Kidney epithelial cell (primary cell): ENCODE measurements at regions not wholly inside any gene's neighbourhood (a gene's known extent, or its start where the extent isn't known, plus 50 kb on each side); places are given as distances from the start of the nearest gene placed in this dataset.

Experiments used
- DNase-seq: peaks from one replicate; pipeline ENCODE4 v3.0.0-alpha.2; 2010; ENCODE audit warnings: low read depth
- H3K27me3 ChIP-seq: 2 replicates; pipeline ENCODE4 v1.6.0; 2011; ENCODE audit warnings: low read length; ENCODE audit not compliant: control insufficient read depth, insufficient read depth
- H3K36me3 ChIP-seq: 2 replicates; pipeline ENCODE4 v1.5.1; 2011; ENCODE audit warnings: low read length; ENCODE audit not compliant: control insufficient read depth, insufficient read depth
- H3K4me3 ChIP-seq: 2 replicates; pipeline ENCODE4 v1.5.1; 2011; ENCODE audit warnings: low read depth, mild to moderate bottlenecking, control low read depth, low read length
- TF ChIP-seq, protein P1 (sequence below): IDR thresholded peaks from 2 replicates; pipeline ENCODE4 v1.5.1; 2011; ENCODE audit warnings: mild to moderate bottlenecking, moderate library complexity, low read length, control low read depth, inconsistent platforms; ENCODE audit not compliant: insufficient read depth, poor library complexity, severe bottlenecking

DNA sequence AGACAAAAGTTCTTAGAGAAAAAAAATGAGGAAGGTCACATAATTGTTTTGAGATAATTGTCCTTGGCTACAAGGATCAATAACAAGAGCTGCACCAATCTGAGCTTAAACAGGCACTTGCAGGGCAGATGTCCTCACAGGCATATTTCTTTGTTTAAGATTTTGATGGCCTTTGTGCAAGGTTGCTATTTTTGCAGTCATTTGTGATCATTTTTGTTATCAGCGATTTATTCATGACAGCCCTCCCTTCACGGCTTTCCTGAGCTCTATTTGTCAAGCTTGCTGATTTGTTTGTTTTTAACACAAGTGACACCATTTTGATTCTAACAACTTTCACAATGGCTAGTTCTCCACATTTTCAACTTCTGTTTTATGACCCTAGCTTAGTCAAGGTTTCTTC lies 418.6 kb upstream of the REG3G start:
- TF ChIP-seq, protein P1, sequence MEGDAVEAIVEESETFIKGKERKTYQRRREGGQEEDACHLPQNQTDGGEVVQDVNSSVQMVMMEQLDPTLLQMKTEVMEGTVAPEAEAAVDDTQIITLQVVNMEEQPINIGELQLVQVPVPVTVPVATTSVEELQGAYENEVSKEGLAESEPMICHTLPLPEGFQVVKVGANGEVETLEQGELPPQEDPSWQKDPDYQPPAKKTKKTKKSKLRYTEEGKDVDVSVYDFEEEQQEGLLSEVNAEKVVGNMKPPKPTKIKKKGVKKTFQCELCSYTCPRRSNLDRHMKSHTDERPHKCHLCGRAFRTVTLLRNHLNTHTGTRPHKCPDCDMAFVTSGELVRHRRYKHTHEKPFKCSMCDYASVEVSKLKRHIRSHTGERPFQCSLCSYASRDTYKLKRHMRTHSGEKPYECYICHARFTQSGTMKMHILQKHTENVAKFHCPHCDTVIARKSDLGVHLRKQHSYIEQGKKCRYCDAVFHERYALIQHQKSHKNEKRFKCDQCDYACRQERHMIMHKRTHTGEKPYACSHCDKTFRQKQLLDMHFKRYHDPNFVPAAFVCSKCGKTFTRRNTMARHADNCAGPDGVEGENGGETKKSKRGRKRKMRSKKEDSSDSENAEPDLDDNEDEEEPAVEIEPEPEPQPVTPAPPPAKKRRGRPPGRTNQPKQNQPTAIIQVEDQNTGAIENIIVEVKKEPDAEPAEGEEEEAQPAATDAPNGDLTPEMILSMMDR = no peak
- no peak for DNase-seq
- Histone ChIP-seq H3K36me3 (no peaks in the 10 kb centered on the region), H3K27me3 (no peaks in the 10 kb centered on the region), H3K4me3 (no peak overlapping the region)

DNA sequence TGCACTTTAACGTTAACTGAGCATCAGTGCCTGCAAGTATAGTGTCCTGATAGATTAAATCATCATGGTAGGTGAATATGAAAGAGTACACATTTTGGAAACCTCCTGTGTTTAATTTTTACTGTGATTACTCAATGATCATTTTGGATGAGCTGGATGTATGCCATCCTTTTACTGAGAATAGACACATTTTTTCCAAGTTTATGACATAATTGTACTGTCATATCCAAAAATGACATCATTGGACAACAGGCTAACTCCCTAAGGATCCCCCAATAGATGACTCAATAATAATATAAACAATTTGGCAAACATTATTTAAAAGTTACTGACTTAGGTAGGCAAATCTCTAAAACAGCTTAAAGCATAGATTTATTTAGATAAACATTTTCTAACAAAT lies 410.8 kb upstream of the REG3G start:
- no peak for DNase-seq
- H3K4me3 ChIP-seq = no peak overlapping the region

DNA sequence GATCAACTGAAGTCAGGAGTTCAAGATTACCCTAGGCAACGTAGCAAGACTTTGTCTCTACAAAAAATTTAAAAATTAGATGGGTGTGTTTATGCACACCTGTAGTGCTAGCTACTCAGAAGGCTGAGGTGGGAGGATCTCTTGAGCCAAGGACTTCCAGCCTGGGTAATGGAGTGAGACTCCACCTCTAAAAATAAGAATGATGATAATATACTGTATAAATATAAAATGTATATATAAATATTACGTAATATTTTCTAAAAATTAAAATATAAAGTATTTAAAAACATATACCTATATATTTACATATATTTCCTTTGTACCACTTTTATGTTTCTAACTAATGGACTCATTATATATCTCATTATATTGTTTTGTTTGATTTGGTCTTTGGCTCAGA lies 409.5 kb upstream of the REG3G start:
- TF ChIP-seq, protein P1 = no peak
- Histone ChIP-seq H3K4me3 (no peak overlapping the region), H3K36me3 (no peaks in the 10 kb centered on the region), H3K27me3 (no peaks in the 10 kb centered on the region)
- DNase-seq = no peak

More for the DNA sequence above, 410.8 kb upstream of the REG3G start:
- Histone ChIP-seq H3K27me3 (no peaks in the 10 kb centered on the region), H3K36me3 (no peaks in the 10 kb centered on the region)
- TF ChIP-seq, protein P1 = no peak

DNA sequence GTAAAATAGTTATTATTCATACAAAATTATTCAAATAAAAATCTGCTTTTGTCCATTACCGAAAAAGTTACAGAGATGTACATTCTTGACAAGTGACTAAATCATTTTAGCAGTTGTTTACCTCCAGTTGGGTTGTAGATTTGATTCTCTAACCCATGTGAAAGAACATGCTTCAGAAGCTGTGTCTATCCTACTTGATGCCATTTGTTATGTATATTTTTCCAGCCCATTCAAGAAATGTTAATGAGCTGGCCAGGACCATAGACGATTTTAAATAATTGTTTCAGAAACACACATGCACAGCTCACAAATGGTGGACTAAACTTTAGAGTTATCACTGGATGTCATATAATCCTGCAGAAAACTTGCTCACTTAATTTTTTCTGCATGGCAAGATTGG lies 391.1 kb upstream of the REG3G start:
- TF ChIP-seq, protein P1 = no peak
- Histone ChIP-seq H3K36me3 (no peaks in the 10 kb centered on the region), H3K27me3 (no peaks in the 10 kb centered on the region), H3K4me3 (no peak overlapping the region)
- no peak for DNase-seq

DNA sequence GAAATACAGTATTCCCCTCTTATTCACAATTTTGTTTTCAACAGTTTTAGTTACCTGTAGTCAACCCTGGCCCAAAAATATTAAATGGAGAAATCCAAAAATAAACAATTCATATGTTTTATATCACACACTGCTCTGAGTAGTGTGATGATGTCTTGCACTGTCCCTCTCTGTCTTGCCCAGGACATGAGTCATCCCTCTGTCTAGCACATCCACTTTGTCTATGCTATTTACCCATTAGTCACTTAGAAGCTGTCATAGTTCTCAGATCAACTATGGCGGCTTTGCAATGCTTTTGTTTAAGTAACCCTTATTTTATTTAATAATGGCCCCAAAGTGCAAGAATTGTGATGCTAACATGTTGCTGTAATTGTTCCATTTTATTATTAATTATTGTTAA lies 380.6 kb upstream of the REG3G start:
- DNase-seq = no peak
- TF ChIP-seq, protein P1 = no peak
- no peak overlapping the region for H3K4me3 ChIP-seq
- no peaks in the 10 kb centered on the region for H3K36me3 ChIP-seq
- no peaks in the 10 kb centered on the region for H3K27me3 ChIP-seq

DNA sequence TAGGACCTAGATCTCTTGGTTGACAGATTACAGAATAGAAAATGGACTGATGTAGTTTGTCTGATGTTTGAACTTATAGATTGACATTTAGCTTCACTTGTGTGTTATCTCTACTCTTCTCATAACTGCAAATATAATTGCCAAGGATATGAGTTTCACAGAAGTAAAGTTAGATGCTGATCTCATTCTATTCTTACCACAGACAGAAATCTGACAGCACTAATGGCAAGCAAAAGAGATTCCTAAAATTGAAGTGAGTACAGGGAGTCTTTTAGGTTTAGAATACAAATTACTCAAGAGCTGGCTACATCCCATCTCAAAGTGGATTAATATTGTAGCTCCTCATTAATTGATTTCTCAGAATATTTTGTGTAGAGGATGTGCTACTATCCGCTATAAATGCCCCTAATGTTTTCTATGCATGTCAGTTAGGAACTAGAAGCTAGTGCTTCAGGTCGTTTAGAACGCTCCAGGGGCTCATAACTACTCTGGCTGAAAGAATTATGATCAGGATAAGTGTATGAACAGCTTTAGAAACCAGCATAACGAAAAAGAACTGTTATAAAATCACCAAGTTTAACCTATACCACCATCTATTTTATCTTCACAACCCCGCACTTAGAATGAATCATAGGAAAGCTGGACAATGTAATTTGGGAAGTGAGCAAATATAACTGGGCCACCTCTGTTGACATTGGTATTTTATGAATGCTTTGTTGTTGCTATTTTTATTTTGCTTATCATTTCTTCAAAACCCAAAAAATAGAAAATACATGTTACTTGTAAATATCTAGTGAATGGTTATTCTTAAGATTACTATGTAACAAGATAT lies 378.8 kb upstream of the REG3G start:
- no peaks in the 10 kb centered on the region for H3K36me3 ChIP-seq
- no peak for DNase-seq
- TF ChIP-seq, protein P1 = no peak
- no peaks in the 10 kb centered on the region for H3K27me3 ChIP-seq
- no peak overlapping the region for H3K4me3 ChIP-seq
